Loucy (cell line): ENCODE measurements at regions not wholly inside any gene's neighbourhood (a gene's known extent, or its start where the extent isn't known, plus 50 kb on each side); places are given as distances from the start of the nearest gene placed in this dataset.

ENCODE experiments used
- EZH2phosphoT487 ChIP-seq: fragments of 200-600 bp; IDR thresholded peaks from 2 replicates; pipeline ENCODE4 v1.6.1; 2018; ENCODE audit warnings: antibody characterized with exemption, mild to moderate bottlenecking, moderate library complexity, borderline replicate concordance
- TF ChIP-seq, protein P1 (sequence below): fragments of 200-600 bp; sonication (generic); conservative IDR thresholded peaks from 2 replicates; pipeline ENCODE4 v1.5.1; 2014; ENCODE audit warnings: mild to moderate bottlenecking, antibody characterized with exemption, low read length

DNA sequence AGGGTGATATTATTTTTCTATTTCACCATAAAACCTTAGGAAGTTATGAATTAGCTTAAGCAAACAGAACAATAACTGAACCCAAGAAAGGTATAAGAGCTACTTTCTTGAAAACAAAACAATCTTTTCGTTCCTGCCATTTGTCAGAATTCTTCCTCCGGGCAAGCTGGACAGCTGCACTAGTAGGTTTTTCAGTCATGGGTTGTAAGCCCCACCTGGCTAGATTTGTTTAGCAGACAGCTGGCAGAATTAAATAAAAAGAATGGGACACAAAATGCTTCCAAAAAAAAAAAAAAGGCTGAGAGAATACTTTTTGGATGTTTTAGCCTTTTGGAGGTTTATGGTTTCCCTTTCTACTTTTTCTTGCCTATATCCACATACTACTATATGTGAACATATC lies 694.1 kb downstream of the ARHGAP15 start:
- TF ChIP-seq, protein P1, sequence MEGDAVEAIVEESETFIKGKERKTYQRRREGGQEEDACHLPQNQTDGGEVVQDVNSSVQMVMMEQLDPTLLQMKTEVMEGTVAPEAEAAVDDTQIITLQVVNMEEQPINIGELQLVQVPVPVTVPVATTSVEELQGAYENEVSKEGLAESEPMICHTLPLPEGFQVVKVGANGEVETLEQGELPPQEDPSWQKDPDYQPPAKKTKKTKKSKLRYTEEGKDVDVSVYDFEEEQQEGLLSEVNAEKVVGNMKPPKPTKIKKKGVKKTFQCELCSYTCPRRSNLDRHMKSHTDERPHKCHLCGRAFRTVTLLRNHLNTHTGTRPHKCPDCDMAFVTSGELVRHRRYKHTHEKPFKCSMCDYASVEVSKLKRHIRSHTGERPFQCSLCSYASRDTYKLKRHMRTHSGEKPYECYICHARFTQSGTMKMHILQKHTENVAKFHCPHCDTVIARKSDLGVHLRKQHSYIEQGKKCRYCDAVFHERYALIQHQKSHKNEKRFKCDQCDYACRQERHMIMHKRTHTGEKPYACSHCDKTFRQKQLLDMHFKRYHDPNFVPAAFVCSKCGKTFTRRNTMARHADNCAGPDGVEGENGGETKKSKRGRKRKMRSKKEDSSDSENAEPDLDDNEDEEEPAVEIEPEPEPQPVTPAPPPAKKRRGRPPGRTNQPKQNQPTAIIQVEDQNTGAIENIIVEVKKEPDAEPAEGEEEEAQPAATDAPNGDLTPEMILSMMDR = no peak
- no peak for TF ChIP-seq EZH2phosphoT487
